Thoracic aorta (tissue), 2 donors: ENCODE measurements at regions not wholly inside any gene's neighbourhood (a gene's known extent, or its start where the extent isn't known, plus 50 kb on each side); places are given as distances from the start of the nearest gene placed in this dataset.

Source experiments
- ATAC-seq: fragments of 150-250 bp; one replicate; pipeline ENCODE4 v1.8.0; 2017; ENCODE audit warnings: low read depth; ENCODE audit not compliant: insufficient number of reproducible peaks, low FRiP score
- DNase-seq: peaks from one replicate; pipeline ENCODE4 v3.0.0-alpha.2; 2020; ENCODE audit warnings: low spot score
- H3K27ac ChIP-seq, 2 donors: fragments of 200-600 bp; sonication (generic); 1 replicate in 1 of 2; 2 replicates in 1 of 2; pipeline ENCODE4 v1.5.1; 2016; ENCODE audit warnings: mild to moderate bottlenecking in 2 of 2, moderate library complexity in 2 of 2
- H3K27me3 ChIP-seq: fragments of 200-600 bp; sonication (generic); replicated peaks from 2 replicates; pipeline ENCODE4 v1.6.0; 2016; ENCODE audit warnings: mild to moderate bottlenecking; ENCODE audit not compliant: insufficient read depth
- H3K36me3 ChIP-seq: fragments of 200-600 bp; sonication (generic); one replicate; pipeline ENCODE4 v1.5.1; 2016
- H3K4me1 ChIP-seq, 2 donors: fragments of 200-600 bp; sonication (generic); 1 replicate in 1 of 2; 2 replicates in 1 of 2; pipeline versions ENCODE4 v1.5.1 to v1.6.0; 2016; ENCODE audit warnings: low read depth in 2 of 2, mild to moderate bottlenecking in 1 of 2; ENCODE audit not compliant: control insufficient read depth in 1 of 2
- H3K4me3 ChIP-seq: fragments of 200-600 bp; sonication (generic); 2 replicates; pipeline ENCODE4 v1.5.1; 2016; ENCODE audit warnings: mild to moderate bottlenecking
- H3K9me3 ChIP-seq: fragments of 200-600 bp; sonication (generic); 2 replicates; pipeline ENCODE4 v1.5.1; 2016
- CTCF ChIP-seq: fragments of 200-600 bp; sonication (generic); IDR thresholded peaks from one replicate; pipeline ENCODE4 v1.5.1; 2019; ENCODE audit warnings: antibody characterized with exemption

DNA sequence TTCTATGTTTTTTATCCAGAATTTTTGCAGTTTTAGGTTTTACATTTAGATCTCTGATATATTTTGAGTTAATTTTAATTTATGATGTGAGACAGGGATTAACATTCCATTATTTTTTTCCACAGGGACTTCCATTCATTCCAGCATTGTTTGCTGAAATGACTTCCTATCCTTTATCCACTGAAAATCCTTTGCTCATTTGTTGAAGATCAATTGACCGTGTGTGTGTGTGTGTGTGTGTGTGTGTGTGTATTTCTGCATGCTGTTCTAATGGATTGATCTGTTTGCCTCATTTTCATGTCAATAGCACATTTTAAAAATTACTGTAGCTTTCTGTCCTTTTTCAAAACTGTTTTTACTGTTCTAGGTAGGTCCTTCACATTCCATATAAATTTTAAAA, 480.3 kb downstream of the DSC3 start:
- DNase-seq (no peak), ATAC-seq (no peak)
- no peak for TF ChIP-seq CTCF
- H3K36me3 ChIP-seq = no peaks in the 10 kb centered on the region
- no peaks in the 10 kb centered on the region for H3K9me3 ChIP-seq
- H3K27me3 ChIP-seq = no peaks in the 10 kb centered on the region
- no peak overlapping the region for H3K27ac ChIP-seq
- H3K4me1 ChIP-seq = no peaks in the 10 kb centered on the region
- no peak overlapping the region for H3K4me3 ChIP-seq

DNA sequence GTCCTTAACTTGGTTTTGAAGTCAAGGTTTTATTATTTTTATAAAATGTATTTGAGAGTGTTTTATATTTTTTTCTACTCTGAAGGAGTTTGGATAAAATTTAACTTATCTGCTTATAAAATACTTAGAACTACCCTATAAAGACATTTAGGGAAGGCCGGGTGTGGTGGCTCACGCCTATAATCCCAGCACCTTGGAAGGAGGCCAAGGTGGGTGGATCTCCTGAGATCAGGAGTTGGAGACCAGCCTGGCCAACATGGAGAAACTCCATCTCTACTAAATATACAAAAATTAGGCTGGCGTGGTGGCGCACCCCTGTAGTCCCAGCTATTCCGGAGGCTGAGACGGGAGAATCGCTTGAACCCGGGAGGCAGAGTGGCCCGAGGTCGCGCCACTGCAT, 486.4 kb downstream of the DSC3 start:
- H3K4me3 ChIP-seq = no peak overlapping the region
- H3K4me1 ChIP-seq = no peaks in the 10 kb centered on the region
- H3K36me3 ChIP-seq = no peaks in the 10 kb centered on the region
- no peaks in the 10 kb centered on the region for H3K27me3 ChIP-seq
- no peak overlapping the region for H3K27ac ChIP-seq
- DNase-seq (no peak), ATAC-seq (no peak)
- TF ChIP-seq CTCF = no peak
- H3K9me3 ChIP-seq = no peaks in the 10 kb centered on the region

DNA sequence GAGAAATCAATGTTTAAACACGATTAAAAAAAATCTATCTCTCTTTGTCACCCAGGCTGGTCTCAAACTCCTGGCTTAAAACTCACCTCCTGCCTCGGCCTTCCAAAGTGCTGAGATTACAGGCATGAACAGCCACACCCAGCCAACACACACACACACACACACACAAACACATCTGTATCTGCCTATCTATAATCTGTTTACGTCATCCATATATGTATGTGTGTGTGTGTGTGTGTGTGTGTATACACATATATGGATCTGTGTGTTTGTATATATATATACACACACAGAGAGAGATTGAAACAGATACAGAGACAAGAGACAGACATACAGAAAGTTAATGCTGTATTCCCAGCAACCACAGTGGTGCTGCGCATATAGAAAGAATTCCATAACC, 497.1 kb downstream of the DSC3 start:
- TF ChIP-seq CTCF = no peak
- ATAC-seq (no peak), DNase-seq (no peak)
- H3K27me3 ChIP-seq = no peaks in the 10 kb centered on the region
- no peak overlapping the region for H3K27ac ChIP-seq
- no peaks in the 10 kb centered on the region for H3K4me1 ChIP-seq
- no peaks in the 10 kb centered on the region for H3K36me3 ChIP-seq
- H3K4me3 ChIP-seq = no peak overlapping the region
- H3K9me3 ChIP-seq = no peaks in the 10 kb centered on the region

- no peaks in the 10 kb centered on the region for H3K4me1 ChIP-seq
- no peak for TF ChIP-seq CTCF
- no peak overlapping the region for H3K27ac ChIP-seq
- no peak overlapping the region for H3K4me3 ChIP-seq
- DNase-seq (no peak), ATAC-seq (no peak)
- H3K9me3 ChIP-seq = no peaks in the 10 kb centered on the region
- no peaks in the 10 kb centered on the region for H3K27me3 ChIP-seq
- no peaks in the 10 kb centered on the region for H3K36me3 ChIP-seq
Observed at GRCh38 chr18:30544141-30544540, 498.4 kb downstream of the DSC3 start.

- Histone ChIP-seq H3K27ac (no peak overlapping the region), H3K27me3 (no peaks in the 10 kb centered on the region), H3K4me1 (no peaks in the 10 kb centered on the region), H3K9me3 (no peaks in the 10 kb centered on the region), H3K4me3 (no peak overlapping the region), H3K36me3 (no peaks in the 10 kb centered on the region)
- DNase-seq (no peak), ATAC-seq (no peak)
- no peak for TF ChIP-seq CTCF
Observed at GRCh38 chr18:30533716-30534115, 508.8 kb downstream of the DSC3 start.
